ENCODE measurements at regions not wholly inside any gene's neighbourhood (a gene's known extent, or its start where the extent isn't known, plus 50 kb on each side); places are given as distances from the start of the nearest gene placed in this dataset.

DNA sequence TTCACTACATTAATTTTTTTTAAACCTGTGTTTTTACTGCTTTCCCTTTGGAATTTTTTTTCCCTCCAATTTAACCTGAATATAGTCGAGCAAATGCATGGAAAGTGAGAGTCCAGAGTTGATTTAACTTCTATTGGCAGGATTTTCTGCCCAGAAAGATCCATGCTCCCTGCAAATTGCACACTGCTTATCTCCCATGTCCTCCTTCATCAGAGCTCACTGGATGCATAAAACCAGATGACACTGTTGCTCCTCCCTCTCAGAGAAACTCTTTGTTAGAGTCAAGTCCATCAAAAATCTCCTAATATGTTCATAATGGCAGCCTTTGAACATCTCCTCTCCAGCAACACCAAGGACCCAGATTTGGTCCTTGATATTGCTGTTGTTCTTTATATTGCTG is 297.0 kb upstream of the SLC24A2 start:
- no peak overlapping the region for H3K4me3 Mint-ChIP-seq (ENCODE audit: low read depth, unreplicated experiment)
- CTCF ChIA-PET, result interaction anchor here (0.6 kb wide), 1 partner anchor 932 kb away, joined by 3 read pairs; no protein-coding TSS in a partner anchor
- TF ChIP-seq, protein P1, sequence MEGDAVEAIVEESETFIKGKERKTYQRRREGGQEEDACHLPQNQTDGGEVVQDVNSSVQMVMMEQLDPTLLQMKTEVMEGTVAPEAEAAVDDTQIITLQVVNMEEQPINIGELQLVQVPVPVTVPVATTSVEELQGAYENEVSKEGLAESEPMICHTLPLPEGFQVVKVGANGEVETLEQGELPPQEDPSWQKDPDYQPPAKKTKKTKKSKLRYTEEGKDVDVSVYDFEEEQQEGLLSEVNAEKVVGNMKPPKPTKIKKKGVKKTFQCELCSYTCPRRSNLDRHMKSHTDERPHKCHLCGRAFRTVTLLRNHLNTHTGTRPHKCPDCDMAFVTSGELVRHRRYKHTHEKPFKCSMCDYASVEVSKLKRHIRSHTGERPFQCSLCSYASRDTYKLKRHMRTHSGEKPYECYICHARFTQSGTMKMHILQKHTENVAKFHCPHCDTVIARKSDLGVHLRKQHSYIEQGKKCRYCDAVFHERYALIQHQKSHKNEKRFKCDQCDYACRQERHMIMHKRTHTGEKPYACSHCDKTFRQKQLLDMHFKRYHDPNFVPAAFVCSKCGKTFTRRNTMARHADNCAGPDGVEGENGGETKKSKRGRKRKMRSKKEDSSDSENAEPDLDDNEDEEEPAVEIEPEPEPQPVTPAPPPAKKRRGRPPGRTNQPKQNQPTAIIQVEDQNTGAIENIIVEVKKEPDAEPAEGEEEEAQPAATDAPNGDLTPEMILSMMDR (IDR thresholded peaks at IDR 0.05; ENCODE audit: unreplicated experiment), result no peak
- no peak for DNase-seq
- H3K36me3 Mint-ChIP-seq (ENCODE audit: insufficient read depth, unreplicated experiment), result no peaks in the 10 kb centered on the region
- no peaks in the 10 kb centered on the region for H3K9me3 Mint-ChIP-seq (ENCODE audit: low read depth, unreplicated experiment)
- H3K27ac Mint-ChIP-seq (ENCODE audit: unreplicated experiment), result no peak overlapping the region
- intact Hi-C loops (cut with micrococcal nuclease; ENCODE audit: unreplicated experiment), result no loop called here
- no TSS peak for BruUV-seq (replicated peaks)
- H3K4me1 Mint-ChIP-seq (ENCODE audit: low read depth, unreplicated experiment), result no peaks in the 10 kb centered on the region
- H3K27me3 Mint-ChIP-seq (ENCODE audit: unreplicated experiment), result peaks cover 50% of the 10 kb centered on the region

DNA sequence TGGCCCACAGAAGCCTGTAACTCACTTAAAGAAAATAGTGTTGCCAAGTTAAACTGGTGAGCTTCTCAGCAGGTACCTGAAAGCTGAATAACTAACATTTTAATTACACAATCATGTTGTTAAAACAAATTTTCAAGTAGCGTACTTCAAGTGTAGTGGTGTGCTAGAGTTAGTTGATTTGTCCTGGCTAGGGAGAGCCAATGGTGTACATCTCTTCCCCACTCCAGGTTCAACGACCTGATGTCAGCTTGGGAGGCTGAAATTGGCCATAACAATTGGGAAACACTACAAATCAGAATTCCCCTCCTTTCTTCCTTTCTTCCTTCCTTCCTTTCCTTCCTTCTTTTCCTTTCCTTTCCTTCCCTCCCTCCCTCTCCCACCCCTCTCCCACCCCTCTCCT is 295.3 kb upstream of the SLC24A2 start:
- no peaks in the 10 kb centered on the region for H3K9me3 Mint-ChIP-seq (ENCODE audit: low read depth, unreplicated experiment)
- H3K36me3 Mint-ChIP-seq (ENCODE audit: insufficient read depth, unreplicated experiment), result no peaks in the 10 kb centered on the region
- no peak overlapping the region for H3K27ac Mint-ChIP-seq (ENCODE audit: unreplicated experiment)
- peaks cover 41% of the 10 kb centered on the region for H3K27me3 Mint-ChIP-seq (ENCODE audit: unreplicated experiment)
- DNase-seq, result no peak
- H3K4me3 Mint-ChIP-seq (ENCODE audit: low read depth, unreplicated experiment), result no peak overlapping the region
- no TSS peak for BruUV-seq (replicated peaks)
- intact Hi-C loops (cut with micrococcal nuclease; ENCODE audit: unreplicated experiment), result no loop called here
- TF ChIP-seq, protein P1 (IDR thresholded peaks at IDR 0.05; ENCODE audit: unreplicated experiment), result no peak
- no peaks in the 10 kb centered on the region for H3K4me1 Mint-ChIP-seq (ENCODE audit: low read depth, unreplicated experiment)
- CTCF ChIA-PET, result no interaction called here

DNA sequence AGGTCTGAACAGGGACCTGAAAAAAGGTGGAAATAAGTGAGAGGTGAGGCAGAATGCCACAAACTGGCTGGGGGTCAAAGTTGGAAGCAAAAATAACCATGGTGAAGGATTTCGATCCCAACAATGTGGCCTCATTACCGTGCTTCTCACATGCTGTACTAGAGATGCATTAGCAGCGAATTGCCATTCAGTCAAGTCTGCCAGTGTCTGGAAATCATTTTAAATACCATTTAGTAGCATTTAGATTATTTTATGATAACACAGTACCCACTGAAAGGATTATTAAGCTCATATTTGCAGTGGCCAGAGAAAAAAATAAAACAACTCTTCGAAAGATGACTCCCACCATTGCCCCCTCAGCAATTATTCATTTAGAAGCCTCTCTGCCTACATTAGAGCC is 294.6 kb upstream of the SLC24A2 start:
- TF ChIP-seq, protein P1 (IDR thresholded peaks at IDR 0.05; ENCODE audit: unreplicated experiment), result no peak
- CTCF ChIA-PET, result no interaction called here
- H3K9me3 Mint-ChIP-seq (ENCODE audit: low read depth, unreplicated experiment), result no peaks in the 10 kb centered on the region
- H3K36me3 Mint-ChIP-seq (ENCODE audit: insufficient read depth, unreplicated experiment), result no peaks in the 10 kb centered on the region
- no peaks in the 10 kb centered on the region for H3K4me1 Mint-ChIP-seq (ENCODE audit: low read depth, unreplicated experiment)
- H3K27ac Mint-ChIP-seq (ENCODE audit: unreplicated experiment), result no peak overlapping the region
- no peak for DNase-seq
- no peak overlapping the region for H3K4me3 Mint-ChIP-seq (ENCODE audit: low read depth, unreplicated experiment)
- intact Hi-C loops (cut with micrococcal nuclease; ENCODE audit: unreplicated experiment), result no loop called here
- peaks cover 41% of the 10 kb centered on the region for H3K27me3 Mint-ChIP-seq (ENCODE audit: unreplicated experiment)
- BruUV-seq (replicated peaks), result no TSS peak

DNA sequence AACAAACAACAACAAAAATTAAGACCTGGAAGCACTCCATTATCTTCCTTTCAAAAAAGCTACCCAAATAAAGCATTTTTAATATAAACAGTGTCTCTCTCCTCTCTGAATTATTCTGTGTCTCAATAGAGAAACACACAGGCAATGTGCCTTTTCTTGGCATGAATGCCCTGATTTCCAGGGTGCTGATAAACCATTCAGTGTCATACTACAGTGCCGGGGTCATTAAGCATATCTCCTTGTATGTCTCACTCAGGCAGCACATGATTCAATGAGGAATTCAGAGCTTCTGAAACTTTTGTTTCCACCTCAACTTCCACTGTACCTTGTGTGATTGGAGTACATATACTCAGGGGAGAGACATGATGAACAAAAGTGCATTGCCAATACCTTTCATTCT is 294.0 kb upstream of the SLC24A2 start:
- no peaks in the 10 kb centered on the region for H3K36me3 Mint-ChIP-seq (ENCODE audit: insufficient read depth, unreplicated experiment)
- H3K4me3 Mint-ChIP-seq (ENCODE audit: low read depth, unreplicated experiment), result no peak overlapping the region
- no peak overlapping the region for H3K27ac Mint-ChIP-seq (ENCODE audit: unreplicated experiment)
- DNase-seq, result no peak
- H3K9me3 Mint-ChIP-seq (ENCODE audit: low read depth, unreplicated experiment), result no peaks in the 10 kb centered on the region
- H3K4me1 Mint-ChIP-seq (ENCODE audit: low read depth, unreplicated experiment), result no peaks in the 10 kb centered on the region
- intact Hi-C loops (cut with micrococcal nuclease; ENCODE audit: unreplicated experiment), result no loop called here
- CTCF ChIA-PET, result no interaction called here
- H3K27me3 Mint-ChIP-seq (ENCODE audit: unreplicated experiment), result peaks cover 37% of the 10 kb centered on the region
- BruUV-seq (replicated peaks), result no TSS peak
- TF ChIP-seq, protein P1 (IDR thresholded peaks at IDR 0.05; ENCODE audit: unreplicated experiment), result no peak

DNA sequence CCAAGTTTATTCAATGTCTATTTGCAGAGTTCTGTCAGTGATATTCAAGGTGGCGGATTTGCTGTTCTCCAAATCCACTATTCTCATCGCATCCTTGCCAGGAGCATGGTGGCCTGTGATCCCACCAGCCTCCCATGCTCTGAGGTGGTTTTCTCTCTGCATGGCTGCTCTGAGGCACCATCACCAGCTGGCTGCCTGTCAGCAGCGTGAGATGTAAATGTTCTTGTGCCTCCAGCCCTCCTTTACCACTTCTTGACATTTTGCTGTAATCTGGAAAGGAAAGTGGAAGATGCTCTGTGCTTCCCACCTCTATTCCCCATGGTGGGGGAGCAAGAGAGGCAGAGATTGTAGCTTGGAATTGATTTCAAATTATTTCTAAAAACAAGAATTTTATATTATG is 293.6 kb upstream of the SLC24A2 start:
- no peaks in the 10 kb centered on the region for H3K4me1 Mint-ChIP-seq (ENCODE audit: low read depth, unreplicated experiment)
- CTCF ChIA-PET, result no interaction called here
- H3K4me3 Mint-ChIP-seq (ENCODE audit: low read depth, unreplicated experiment), result no peak overlapping the region
- no peak for DNase-seq
- intact Hi-C loops (cut with micrococcal nuclease; ENCODE audit: unreplicated experiment), result no loop called here
- H3K27ac Mint-ChIP-seq (ENCODE audit: unreplicated experiment), result no peak overlapping the region
- no TSS peak for BruUV-seq (replicated peaks)
- no peaks in the 10 kb centered on the region for H3K9me3 Mint-ChIP-seq (ENCODE audit: low read depth, unreplicated experiment)
- TF ChIP-seq, protein P1 (IDR thresholded peaks at IDR 0.05; ENCODE audit: unreplicated experiment), result no peak
- H3K36me3 Mint-ChIP-seq (ENCODE audit: insufficient read depth, unreplicated experiment), result no peaks in the 10 kb centered on the region
- H3K27me3 Mint-ChIP-seq (ENCODE audit: unreplicated experiment), result peaks cover 33% of the 10 kb centered on the region
